HG03521 (cell line): ENCODE measurements at regions not wholly inside any gene's neighbourhood (a gene's known extent, or its start where the extent isn't known, plus 50 kb on each side); places are given as distances from the start of the nearest gene placed in this dataset.
A peak's percentile ranks its signal among the peaks of the same experiment; 100 is the strongest.

Source experiments
- ATAC-seq: cut with Tn5 transposase; IDR thresholded peaks from one replicate; pipeline ENCODE4 v1.9.1; 2021; ENCODE audit warnings: mild to moderate bottlenecking, moderate library complexity; ENCODE audit not compliant: unreplicated experiment

GRCh38 chr13:74045583-74045982, 88.6 kb downstream of the KLF12 start:
- ATAC-seq, result no peak

GRCh38 chr13:74043237-74043636, 91.0 kb downstream of the KLF12 start:
- ATAC-seq, result no peak

- ATAC-seq, result peak; percentile 90
Observed at GRCh38 chr13:74040200-74040599, 94.0 kb downstream of the KLF12 start.

GRCh38 chr13:74039667-74040066, 94.5 kb downstream of the KLF12 start:
- ATAC-seq, result no peak

GRCh38 chr13:74039154-74039553, 95.0 kb downstream of the KLF12 start:
- no peak for ATAC-seq

GRCh38 chr13:74037762-74038161, 96.4 kb downstream of the KLF12 start:
- no peak for ATAC-seq

GRCh38 chr13:74036373-74036772, 97.8 kb downstream of the KLF12 start:
- no peak for ATAC-seq

- ATAC-seq, result no peak
Observed at GRCh38 chr13:74035896-74036295, 98.3 kb downstream of the KLF12 start.

GRCh38 chr13:74032325-74032724, 101.9 kb downstream of the KLF12 start:
- ATAC-seq, result no peak

GRCh38 chr13:74027161-74027779, 106.9 kb downstream of the KLF12 start:
- peak; percentile 26 for ATAC-seq

- ATAC-seq, result peak; percentile 92
Observed at GRCh38 chr13:74026753-74027152, 107.5 kb downstream of the KLF12 start.

GRCh38 chr13:74025369-74025768, 108.8 kb downstream of the KLF12 start:
- no peak for ATAC-seq

GRCh38 chr13:74024856-74025255, 109.3 kb downstream of the KLF12 start:
- no peak for ATAC-seq

GRCh38 chr13:74024314-74024713, 109.9 kb downstream of the KLF12 start:
- ATAC-seq, result no peak

GRCh38 chr13:74023484-74023883, 110.7 kb downstream of the KLF12 start:
- ATAC-seq, result no peak

GRCh38 chr13:74021505-74021904, 112.7 kb downstream of the KLF12 start:
- ATAC-seq, result no peak

- ATAC-seq, result no peak
Observed at GRCh38 chr13:74018062-74018431, 116.2 kb downstream of the KLF12 start.

- no peak for ATAC-seq
Observed at GRCh38 chr13:74017301-74018061, 116.7 kb downstream of the KLF12 start.

GRCh38 chr13:74015137-74015536, 119.1 kb downstream of the KLF12 start:
- peak; percentile 74 for ATAC-seq

GRCh38 chr13:74009100-74009668, 125.0 kb downstream of the KLF12 start:
- ATAC-seq, result no peak

GRCh38 chr13:74006666-74007065, 127.5 kb downstream of the KLF12 start:
- no peak for ATAC-seq
